ENCODE measurements at regions not wholly inside any gene's neighbourhood (a gene's known extent, or its start where the extent isn't known, plus 50 kb on each side); places are given as distances from the start of the nearest gene placed in this dataset.

GRCh38 chr5:167812871-167813270 lies 478.6 kb upstream of the WWC1 start:
- no peak for DNase-seq

GRCh38 chr5:167813389-167813788 lies 478.1 kb upstream of the WWC1 start:
- DNase-seq, result no peak

- no peak for DNase-seq
Measured at GRCh38 chr5:167814040-167814439, 477.4 kb upstream of the WWC1 start.

- no peak for DNase-seq
Measured at GRCh38 chr5:167814828-167815227, 476.6 kb upstream of the WWC1 start.

- DNase-seq, result no peak
Measured at GRCh38 chr5:167816354-167816753, 475.1 kb upstream of the WWC1 start.

GRCh38 chr5:167816864-167817263 lies 474.6 kb upstream of the WWC1 start:
- no peak for DNase-seq

- no peak for DNase-seq
Measured at GRCh38 chr5:167819406-167819805, 472.0 kb upstream of the WWC1 start.

GRCh38 chr5:167820101-167820990 lies 471.1 kb upstream of the WWC1 start:
- DNase-seq, result no peak

- no peak for DNase-seq
Measured at GRCh38 chr5:167821151-167821550, 470.3 kb upstream of the WWC1 start.

GRCh38 chr5:167821669-167822068 lies 469.8 kb upstream of the WWC1 start:
- DNase-seq, result no peak

- no peak for DNase-seq
Measured at GRCh38 chr5:167822241-167822640, 469.2 kb upstream of the WWC1 start.

GRCh38 chr5:167823405-167823804 lies 468.0 kb upstream of the WWC1 start:
- DNase-seq, result no peak

GRCh38 chr5:167827766-167828165 lies 463.7 kb upstream of the WWC1 start:
- no peak for DNase-seq

- no peak for DNase-seq
Measured at GRCh38 chr5:167831754-167832504, 459.5 kb upstream of the WWC1 start.

GRCh38 chr5:167832609-167833008 lies 458.8 kb upstream of the WWC1 start:
- no peak for DNase-seq

- DNase-seq, result no peak
Measured at GRCh38 chr5:167833456-167833855, 458.0 kb upstream of the WWC1 start.

GRCh38 chr5:167835146-167835545 lies 456.3 kb upstream of the WWC1 start:
- no peak for DNase-seq

- no peak for DNase-seq
Measured at GRCh38 chr5:167837127-167837526, 454.3 kb upstream of the WWC1 start.

GRCh38 chr5:167839065-167839464 lies 452.4 kb upstream of the WWC1 start:
- no peak for DNase-seq

- no peak for DNase-seq
Measured at GRCh38 chr5:167840527-167841130, 450.8 kb upstream of the WWC1 start.

- no peak for DNase-seq
Measured at GRCh38 chr5:167843881-167844572, 447.4 kb upstream of the WWC1 start.

GRCh38 chr5:167845952-167846351 lies 445.5 kb upstream of the WWC1 start:
- no peak for DNase-seq

GRCh38 chr5:167849874-167850273 lies 441.6 kb upstream of the WWC1 start:
- no peak for DNase-seq
